ENCODE measurements at regions not wholly inside any gene's neighbourhood (a gene's known extent, or its start where the extent isn't known, plus 50 kb on each side); places are given as distances from the start of the nearest gene placed in this dataset.

DNA sequence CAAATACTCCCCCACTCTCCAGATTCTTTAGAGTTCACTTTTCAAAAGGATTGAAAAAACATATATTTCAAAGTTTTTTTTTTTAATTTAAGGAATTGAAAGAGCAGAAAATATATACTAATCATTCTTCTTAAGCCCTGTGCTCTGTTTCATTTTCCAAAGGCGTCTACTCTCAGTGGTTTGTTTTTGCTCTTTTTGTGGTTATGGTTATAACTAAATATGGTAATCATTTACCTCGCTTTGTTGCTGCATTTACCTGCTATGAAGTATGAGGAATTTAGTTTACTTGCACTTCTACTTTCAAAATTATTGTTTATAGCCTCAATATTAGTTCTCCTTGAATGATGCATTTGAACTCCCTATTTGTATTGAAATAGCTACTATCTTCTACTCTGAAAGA is 55.9 kb upstream of the LRRK2 start:
- TF ChIP-seq POLR2A (IDR thresholded peaks at IDR 0.05) = no peak
- TF ChIP-seq, protein P1, sequence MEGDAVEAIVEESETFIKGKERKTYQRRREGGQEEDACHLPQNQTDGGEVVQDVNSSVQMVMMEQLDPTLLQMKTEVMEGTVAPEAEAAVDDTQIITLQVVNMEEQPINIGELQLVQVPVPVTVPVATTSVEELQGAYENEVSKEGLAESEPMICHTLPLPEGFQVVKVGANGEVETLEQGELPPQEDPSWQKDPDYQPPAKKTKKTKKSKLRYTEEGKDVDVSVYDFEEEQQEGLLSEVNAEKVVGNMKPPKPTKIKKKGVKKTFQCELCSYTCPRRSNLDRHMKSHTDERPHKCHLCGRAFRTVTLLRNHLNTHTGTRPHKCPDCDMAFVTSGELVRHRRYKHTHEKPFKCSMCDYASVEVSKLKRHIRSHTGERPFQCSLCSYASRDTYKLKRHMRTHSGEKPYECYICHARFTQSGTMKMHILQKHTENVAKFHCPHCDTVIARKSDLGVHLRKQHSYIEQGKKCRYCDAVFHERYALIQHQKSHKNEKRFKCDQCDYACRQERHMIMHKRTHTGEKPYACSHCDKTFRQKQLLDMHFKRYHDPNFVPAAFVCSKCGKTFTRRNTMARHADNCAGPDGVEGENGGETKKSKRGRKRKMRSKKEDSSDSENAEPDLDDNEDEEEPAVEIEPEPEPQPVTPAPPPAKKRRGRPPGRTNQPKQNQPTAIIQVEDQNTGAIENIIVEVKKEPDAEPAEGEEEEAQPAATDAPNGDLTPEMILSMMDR (IDR thresholded peaks at IDR 0.05) = no peak

Data from breast epithelium (tissue), 3 donors.